GM18502 (cell line): ENCODE measurements at regions not wholly inside any gene's neighbourhood (a gene's known extent, or its start where the extent isn't known, plus 50 kb on each side); places are given as distances from the start of the nearest gene placed in this dataset.

Source experiments
- ATAC-seq: cut with Tn5 transposase; IDR thresholded peaks from one replicate; pipeline ENCODE4 v1.9.1; 2021; ENCODE audit warnings: mild to moderate bottlenecking; ENCODE audit not compliant: unreplicated experiment, poor library complexity

GRCh38 chr10:78182841-78183240, 149.2 kb downstream of the RPS24 start:
- ATAC-seq: no peak

DNA sequence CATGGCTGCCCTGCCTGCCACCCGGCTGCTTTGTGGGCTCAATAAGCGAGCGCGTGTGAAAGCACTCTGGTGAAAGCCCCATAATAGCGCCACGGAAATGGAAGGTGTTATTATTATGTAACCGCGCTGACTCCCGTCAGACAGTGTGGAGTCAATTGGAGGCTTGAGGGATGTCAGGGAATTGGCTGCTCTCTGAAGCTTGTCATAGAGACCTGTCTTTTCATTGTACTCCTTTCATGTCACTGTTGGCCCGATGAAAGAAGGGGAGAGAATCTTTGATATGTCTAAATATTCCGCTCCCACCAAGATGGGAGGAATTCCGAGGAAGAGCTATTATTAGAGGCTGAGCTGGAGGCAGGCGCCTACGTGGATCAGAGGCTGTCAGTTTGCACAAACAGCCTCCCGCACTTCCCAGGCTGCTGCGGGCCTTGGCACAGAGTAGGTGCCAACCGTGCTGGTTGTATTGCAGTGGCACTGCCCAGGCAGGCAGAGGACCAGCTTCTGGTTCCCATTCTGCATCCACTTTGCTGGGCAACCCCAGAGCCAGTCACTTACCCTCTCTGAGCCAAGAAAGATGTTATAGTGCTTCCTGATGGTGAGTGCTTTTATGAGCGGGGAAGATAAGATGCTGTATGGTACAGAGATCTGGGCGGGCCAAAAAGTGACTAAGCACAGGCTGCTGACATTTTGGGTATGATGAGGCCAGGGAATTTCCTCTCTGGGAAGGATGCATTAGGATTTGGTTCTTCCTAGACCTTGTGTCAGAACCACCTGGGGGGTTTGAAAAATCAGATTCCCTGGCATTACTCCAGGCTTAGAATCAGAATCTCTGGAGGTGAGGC, 151.4 kb downstream of the RPS24 start:
- no peak for ATAC-seq

DNA sequence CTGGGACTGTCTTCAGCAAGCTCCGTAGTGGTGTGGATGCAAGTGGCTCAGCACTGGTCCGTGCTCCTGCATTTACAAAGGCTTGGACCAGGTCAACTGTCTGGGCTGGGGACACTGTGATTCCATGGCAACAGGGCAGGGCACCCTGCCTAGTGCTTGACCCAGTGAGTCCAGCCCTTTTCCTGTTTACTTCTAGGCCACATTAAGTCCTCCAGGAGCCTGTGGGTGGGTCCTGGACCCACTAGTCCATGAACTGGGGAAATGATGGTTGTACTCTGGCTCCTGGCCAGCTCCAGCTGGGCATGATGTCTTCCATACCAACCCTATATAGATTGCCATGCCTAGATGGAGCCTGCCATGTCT, 152.0 kb downstream of the RPS24 start:
- ATAC-seq: no peak

DNA sequence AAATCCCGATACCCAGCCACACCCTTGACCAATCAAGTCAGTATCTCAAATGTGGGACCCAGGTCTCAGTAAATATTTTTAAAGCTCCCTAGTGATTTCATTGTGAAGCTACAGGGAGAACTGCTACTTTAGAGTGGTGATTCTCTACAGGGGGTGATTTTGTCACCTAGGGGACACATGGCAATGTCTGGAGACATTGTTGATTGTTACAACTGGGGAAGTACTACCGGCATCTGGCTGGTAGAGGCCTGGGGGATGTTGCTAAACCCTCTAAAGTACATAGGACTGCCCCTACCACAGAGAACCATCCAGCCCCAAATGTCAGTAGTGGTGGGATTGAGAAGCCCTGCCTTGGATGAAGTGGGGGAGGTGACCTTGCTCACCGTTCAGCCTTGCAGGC, 152.9 kb downstream of the RPS24 start:
- no peak for ATAC-seq

GRCh38 chr10:78187371-78187770, 153.7 kb downstream of the RPS24 start:
- no peak for ATAC-seq

DNA sequence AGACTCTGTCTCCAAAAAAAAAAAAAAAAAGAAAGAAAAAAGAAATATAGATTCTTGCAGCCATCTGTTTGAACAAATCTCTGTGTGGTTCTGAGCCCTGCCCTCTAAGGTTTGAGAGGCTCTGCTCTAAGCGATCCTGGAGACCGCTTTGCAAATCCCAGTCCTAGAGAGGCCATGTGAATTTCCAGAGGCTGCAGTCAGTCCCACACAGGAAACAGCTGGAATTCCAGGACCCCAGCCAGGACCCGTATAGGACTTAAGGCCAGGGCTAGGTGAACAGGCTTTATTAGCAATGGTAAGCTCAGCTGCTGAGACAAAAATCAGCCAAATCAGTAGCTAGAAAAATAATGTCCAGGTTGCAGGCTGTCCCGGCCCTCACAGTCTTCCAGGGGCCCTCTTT, 154.8 kb downstream of the RPS24 start:
- no peak for ATAC-seq

DNA sequence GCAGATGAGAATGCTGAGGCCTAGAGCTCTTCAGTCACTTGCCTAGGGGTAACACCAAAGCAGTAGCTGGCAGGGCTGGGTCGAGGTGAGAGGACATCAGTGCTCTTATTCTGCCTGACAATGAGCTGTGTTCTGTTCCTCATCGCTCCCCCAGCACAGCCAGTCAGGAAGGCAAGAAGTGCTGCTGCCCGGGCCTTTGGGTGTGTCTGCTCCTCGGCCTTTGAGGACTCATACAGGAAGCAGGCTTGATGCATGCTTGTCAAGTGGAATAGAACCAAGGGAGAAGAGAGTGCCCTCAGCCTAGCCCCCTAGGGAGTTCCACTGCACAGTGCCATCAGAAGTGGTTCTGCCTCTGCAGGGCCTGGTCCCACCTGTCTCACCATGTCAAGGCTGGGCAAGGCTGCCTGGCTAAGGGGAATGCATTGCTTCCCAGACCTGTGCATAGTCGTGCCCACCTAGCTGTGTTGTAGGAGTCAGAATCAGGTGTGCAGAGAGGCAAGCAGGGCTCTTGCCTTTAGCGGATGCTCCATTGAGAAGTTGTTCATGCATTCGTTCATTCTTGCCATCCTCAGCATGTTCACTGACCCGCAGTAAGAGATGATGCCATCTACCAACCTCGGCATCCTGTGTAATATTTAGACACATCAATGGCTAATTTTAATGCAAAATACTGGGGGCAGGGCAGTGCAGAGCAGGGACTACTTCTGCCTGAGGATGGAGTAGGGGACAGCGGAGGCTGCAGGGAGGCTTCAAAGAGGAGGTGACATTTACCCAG, 156.6 kb downstream of the RPS24 start:
- ATAC-seq: no peak

DNA sequence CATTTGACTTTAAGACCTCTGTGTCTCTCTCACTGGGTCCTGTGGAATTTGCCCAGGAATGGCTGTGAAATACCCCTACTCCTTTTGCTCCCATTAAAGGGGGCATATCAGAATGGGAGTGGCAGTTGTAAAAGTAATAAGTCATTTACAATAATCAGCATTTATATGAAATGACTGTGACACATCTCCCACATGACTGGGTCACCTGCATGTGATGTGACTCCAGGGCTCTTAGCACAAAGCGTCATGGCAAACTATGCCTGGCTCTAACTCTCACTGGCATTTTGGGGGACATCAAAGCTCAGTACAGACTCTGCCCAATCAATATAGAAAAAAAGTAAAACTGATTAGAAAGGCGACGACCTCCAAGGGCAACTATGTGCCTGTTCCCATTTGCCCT, 157.6 kb downstream of the RPS24 start:
- no peak for ATAC-seq

GRCh38 chr10:78193189-78193588, 159.5 kb downstream of the RPS24 start:
- ATAC-seq: no peak

- no peak for ATAC-seq
Measured at GRCh38 chr10:78194050-78194449, 160.4 kb downstream of the RPS24 start.

- no peak for ATAC-seq
Measured at GRCh38 chr10:78194539-78195402, 161.1 kb downstream of the RPS24 start.

GRCh38 chr10:78196396-78196795, 162.7 kb downstream of the RPS24 start:
- ATAC-seq: no peak

DNA sequence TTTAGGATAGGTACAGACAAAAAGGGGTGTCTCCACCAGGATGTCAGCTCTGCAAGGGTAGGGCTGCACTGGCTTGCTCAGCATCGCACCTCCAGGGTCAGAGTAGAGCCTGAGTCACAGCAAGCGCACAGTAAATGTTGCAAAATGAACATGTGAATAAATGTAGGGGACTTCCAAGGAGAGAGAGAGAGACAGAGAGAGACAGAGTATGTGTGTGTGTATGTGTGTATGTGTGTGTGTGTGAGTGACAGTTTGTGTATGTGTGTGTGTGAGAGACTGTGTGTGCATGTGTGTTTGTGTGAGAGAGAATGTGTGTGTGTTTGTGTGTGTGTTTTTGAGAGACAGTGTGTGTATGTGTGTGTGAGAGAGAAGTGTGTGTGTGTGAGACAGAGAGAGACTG, 163.3 kb downstream of the RPS24 start:
- ATAC-seq: no peak

GRCh38 chr10:78197628-78198272, 164.1 kb downstream of the RPS24 start:
- no peak for ATAC-seq

- ATAC-seq: no peak
Measured at GRCh38 chr10:78199005-78199725, 165.5 kb downstream of the RPS24 start.

GRCh38 chr10:78199759-78200158, 166.1 kb downstream of the RPS24 start:
- ATAC-seq: no peak

- ATAC-seq: no peak
Measured at GRCh38 chr10:78200686-78201085, 167.0 kb downstream of the RPS24 start.

- ATAC-seq: no peak
Measured at GRCh38 chr10:78202386-78202785, 168.7 kb downstream of the RPS24 start.

DNA sequence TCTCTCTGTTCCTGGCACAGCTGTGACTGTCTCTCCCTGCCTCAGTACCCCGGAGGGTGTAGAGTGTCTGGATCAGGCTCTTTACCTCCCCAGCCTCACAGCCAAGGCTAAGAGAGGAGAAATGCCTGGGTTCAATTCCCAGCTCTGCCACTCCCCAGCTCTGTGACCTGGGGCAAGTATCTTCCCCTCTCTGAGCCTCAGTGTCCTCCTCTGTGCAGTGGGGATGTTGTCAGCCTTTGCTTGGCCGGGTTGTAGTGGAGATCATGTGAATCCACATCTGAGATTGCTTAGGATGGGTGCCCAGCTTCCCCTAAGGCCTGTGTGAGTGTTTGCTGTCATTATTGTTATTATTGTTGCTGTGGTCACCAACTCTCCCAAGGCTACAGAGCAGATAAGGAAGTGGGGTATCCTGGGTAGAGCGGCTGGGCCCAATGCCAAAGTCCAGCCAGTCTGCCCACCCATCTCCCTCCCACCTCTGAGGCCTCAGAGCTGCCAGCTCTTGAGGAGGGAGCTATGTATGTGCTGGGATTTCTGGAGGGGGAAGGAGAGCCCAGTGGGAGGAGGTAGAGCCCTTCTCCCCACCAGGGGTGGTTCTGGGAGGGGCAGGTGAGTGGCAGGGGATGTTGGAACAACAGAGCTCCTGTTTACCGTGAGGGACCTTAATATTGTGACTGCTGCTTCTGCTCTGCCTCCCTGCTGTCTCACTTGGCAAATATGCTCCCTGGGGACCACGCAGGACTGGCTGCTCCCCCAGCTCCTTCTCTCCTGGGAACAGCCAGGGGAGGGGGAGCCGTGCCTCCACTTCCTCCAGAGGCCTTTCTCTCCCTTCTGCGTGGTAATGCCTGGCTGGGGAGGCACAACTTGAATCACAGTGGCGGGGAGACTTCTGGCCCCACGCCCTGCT, 170.5 kb downstream of the RPS24 start:
- no peak for ATAC-seq
